ENCODE measurements at regions not wholly inside any gene's neighbourhood (a gene's known extent, or its start where the extent isn't known, plus 50 kb on each side); places are given as distances from the start of the nearest gene placed in this dataset.

GRCh38 chr4:38189445-38189844 lies 229.2 kb downstream of the PTTG2 start (continued):
- no peak for TF ChIP-seq GABPA (IDR thresholded peaks at IDR 0.05; ENCODE audit: borderline replicate concordance, insufficient read depth, low read length)
- no peak for TF ChIP-seq SP2 (IDR thresholded peaks at IDR 0.05; ENCODE audit: low read length)
- TF ChIP-seq POU5F1 (IDR thresholded peaks at IDR 0.05; ENCODE audit: low read depth, low read length), result no peak
- no peak for TF ChIP-seq KDM4A (IDR thresholded peaks at IDR 0.05; ENCODE audit: low read depth, low read length, severe bottlenecking)
